SKM-1 treated with dmso at 0.1 percent for 144 hours (cell line): ENCODE measurements at regions not wholly inside any gene's neighbourhood (a gene's known extent, or its start where the extent isn't known, plus 50 kb on each side); places are given as distances from the start of the nearest gene placed in this dataset.
"Not testable (repeated sequence)": the region's sequence is repeated elsewhere in the genome, so short reads cannot be mapped to it uniquely, and the experiment has no call there.

Experiments
- DNase-seq: peaks from one replicate; lab custom pipeline; 2025; ENCODE audit not compliant: unreplicated experiment; lab: John Stamatoyannopoulos, UW

- no peak for DNase-seq
Measured at GRCh38 chr6:68031054-68031453, 604.0 kb upstream of the ADGRB3 start.

DNA sequence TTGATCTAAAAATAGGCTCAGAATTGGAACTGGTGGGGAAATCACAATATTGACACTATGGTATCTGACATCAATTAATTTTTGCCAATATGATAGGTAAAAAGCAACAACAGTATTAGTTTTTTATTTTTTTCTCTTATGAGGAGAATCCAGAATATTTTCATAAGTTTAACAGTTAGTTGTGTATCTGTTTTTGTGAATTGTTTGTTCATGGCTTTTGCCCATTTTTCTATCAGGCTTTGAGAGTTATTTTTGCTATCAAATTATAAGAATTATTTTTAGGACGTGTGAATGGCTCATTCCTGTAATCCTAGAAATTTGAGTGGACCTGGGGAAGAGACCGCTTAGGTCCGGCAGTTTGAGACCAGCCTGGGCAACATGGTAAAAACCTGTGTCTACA is 608.6 kb upstream of the ADGRB3 start:
- DNase-seq: no peak

DNA sequence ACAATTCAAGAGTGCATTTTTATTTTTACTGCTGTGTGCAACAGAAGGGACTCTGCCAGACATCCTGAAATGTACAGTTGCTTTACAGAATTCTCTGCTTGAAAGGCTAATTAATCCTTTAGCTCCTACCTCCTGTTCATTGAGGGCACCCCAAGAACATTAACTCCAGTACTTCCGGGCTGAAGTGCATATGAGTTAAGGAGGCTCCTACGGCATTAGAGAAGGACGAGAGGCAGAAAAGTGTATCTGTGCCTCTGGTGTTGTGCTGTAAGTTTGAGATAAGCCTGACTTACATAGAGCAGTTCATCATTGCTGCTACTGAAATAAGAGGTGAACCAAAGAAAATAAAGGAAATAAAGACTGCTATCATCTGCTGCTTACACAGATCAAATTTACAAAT is 609.3 kb upstream of the ADGRB3 start:
- no peak for DNase-seq

DNA sequence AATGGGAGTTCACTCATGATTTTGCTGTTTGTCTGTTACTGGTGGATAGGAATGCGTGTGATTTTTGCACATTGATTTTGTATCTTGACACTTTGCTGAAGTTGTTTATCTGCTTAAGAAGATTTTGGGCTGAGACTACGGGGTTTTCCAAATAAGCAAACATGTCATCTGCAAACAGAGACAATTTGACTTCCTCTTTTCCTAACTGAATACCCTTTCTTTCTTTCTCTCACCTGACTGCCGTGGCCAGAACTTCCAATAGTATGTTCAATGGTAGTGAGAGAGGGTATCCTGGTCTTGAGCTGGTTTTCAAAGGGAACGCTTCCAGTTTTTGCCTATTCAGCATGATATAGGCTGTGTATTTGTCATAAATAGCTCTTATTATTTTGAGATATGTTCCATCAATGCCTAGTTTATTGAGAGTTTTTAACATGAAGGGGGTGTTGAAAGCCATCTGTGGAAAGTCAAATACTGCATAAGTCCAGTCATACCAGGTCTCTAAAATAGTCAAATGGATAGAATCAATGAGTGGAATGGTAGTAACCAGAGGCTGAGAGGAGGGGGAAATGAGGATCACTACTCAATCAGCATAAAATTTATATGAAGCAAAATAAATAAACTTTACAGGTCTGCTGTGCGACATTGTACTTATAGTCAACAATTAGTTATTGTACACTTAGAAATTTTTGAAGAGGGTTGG is 610.4 kb upstream of the ADGRB3 start:
- no peak for DNase-seq

GRCh38 chr6:68022968-68023367 is 612.1 kb upstream of the ADGRB3 start:
- not testable (repeated sequence) for DNase-seq

GRCh38 chr6:68013780-68014515 is 621.1 kb upstream of the ADGRB3 start:
- DNase-seq: no peak

DNA sequence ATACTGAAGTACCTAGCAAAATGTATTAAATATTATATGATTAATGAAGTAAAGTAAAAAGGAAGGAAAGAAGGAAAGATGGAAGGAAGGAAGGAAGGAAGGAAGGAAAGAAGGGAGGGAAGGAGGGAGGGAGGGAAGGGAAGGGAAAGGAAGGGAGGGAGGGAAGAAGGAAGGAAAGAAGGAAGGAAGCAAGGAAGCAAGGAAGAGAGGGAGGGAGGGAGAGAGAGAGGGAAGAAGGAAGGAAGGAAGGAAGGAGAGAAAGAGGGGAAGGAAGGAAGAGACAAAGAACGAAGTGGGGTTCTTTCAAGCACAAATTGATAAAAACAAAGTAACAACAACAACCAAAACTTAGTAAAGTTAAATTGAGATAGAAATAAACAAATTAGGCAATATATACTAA is 622.3 kb upstream of the ADGRB3 start:
- DNase-seq: no peak

DNA sequence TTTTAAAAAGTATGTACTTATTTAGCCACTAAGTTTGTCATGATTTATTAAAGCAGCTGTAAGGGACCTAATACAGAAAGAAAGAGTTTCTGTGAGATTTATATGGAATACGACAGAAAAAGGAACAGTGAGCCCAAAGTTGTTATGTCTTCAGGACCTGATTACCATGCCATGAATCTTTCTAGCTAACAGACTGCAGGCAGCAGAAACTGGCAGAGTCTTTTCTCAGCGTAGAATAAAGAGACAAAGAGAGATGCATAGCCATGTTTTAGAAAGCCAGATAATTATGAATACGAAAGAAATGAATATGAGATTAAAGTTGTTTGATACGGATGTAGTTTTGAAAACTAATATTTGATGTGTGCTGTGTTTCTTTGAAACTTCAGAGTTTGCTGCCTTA is 624.1 kb upstream of the ADGRB3 start:
- no peak for DNase-seq

DNA sequence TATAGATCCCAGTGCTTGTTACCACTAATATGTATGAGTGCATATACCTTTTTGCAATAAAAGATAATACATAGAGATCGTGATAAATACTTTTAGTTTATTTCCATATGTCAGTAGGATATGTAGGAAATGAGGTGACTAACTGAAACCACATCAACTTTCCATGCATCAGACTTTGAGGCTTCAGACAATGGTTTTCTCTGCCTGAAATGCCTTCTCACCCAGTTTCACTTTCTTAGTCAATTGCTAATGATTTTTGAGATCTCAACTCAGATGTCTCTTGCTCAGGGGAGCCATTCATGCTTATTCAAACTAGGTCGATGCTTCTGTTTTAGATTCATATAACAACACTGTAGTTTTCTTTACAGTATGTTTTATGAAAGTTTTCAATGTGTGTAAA is 626.6 kb upstream of the ADGRB3 start:
- no peak for DNase-seq

- DNase-seq: no peak
Measured at GRCh38 chr6:68007717-68008116, 627.4 kb upstream of the ADGRB3 start.

GRCh38 chr6:67986694-67987232 is 648.3 kb upstream of the ADGRB3 start:
- DNase-seq: no peak

DNA sequence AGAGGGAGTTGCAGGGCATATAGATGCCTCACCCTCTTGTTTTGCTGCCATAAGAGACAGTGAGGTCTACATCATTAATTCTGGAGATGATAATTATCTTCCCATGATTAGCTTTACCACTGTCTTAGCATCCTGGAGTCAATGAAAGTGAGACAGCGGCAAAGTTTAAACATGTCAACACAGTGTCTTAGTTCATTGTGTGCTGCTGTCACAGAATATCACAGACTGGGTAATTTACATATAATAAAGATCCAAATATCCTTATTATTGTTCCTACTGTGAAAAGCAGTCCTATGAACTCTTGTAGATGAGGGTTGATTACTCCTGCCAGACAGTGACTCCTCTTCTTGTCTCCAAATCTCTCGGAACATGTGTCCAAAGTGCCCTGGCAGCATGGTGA is 658.6 kb upstream of the ADGRB3 start:
- DNase-seq: no peak

DNA sequence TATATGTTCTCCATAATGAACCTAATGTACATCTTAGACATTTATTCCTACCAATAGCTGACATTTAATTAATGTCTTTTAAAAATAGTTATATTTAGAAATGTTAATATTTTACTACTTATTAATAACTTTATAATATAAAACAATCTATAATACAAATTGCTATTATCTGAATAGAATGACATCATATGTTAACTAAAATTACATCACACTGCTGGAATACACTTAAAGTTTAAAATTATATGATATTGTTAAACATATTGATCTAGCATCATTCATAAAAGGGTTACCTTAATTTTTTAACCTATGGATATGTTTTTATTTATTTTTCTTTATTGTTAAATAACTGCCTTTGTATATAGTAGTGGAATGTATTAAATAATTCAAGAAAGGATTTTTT is 660.2 kb upstream of the ADGRB3 start:
- DNase-seq: no peak

- no peak for DNase-seq
Measured at GRCh38 chr6:67971812-67972211, 663.3 kb upstream of the ADGRB3 start.

- DNase-seq: no peak
Measured at GRCh38 chr6:67966830-67967229, 668.3 kb upstream of the ADGRB3 start.

GRCh38 chr6:67956352-67956751 is 678.7 kb upstream of the ADGRB3 start:
- no peak for DNase-seq

GRCh38 chr6:67952948-67953347 is 682.1 kb upstream of the ADGRB3 start:
- no peak for DNase-seq

DNA sequence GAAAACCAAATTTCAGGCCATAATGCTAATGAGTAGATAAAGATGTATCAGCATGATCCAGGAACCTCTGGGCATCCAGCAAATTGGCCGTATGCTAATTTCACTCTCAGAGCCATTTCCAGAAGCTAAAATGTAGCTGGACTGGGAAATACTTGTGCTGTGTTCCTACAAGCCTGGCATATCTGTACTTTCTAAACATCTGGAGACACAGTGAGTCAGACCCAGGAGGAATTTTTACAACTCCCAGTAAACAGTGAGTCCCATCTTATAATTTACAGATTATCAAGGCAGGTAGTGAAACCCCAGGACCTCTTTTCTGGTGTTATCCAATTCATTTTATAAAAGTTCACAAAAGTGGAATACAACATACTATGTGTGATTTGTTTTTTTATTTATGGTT is 683.0 kb upstream of the ADGRB3 start:
- DNase-seq: no peak

- not testable (repeated sequence) for DNase-seq
Measured at GRCh38 chr6:67947762-67948161, 687.3 kb upstream of the ADGRB3 start.

GRCh38 chr6:67935976-67936477 is 699.1 kb upstream of the ADGRB3 start:
- DNase-seq: no peak

- DNase-seq: no peak
Measured at GRCh38 chr6:67933278-67933677, 701.8 kb upstream of the ADGRB3 start.

- not testable (repeated sequence) for DNase-seq
Measured at GRCh38 chr6:67922588-67922987, 712.5 kb upstream of the ADGRB3 start.
